GM19397 (cell line): ENCODE measurements at regions not wholly inside any gene's neighbourhood (a gene's known extent, or its start where the extent isn't known, plus 50 kb on each side); places are given as distances from the start of the nearest gene placed in this dataset.

Experiments
- ATAC-seq: cut with Tn5 transposase; IDR thresholded peaks from one replicate; pipeline ENCODE4 v1.9.1; 2021; ENCODE audit warnings: mild to moderate bottlenecking, moderate library complexity; ENCODE audit not compliant: unreplicated experiment

DNA sequence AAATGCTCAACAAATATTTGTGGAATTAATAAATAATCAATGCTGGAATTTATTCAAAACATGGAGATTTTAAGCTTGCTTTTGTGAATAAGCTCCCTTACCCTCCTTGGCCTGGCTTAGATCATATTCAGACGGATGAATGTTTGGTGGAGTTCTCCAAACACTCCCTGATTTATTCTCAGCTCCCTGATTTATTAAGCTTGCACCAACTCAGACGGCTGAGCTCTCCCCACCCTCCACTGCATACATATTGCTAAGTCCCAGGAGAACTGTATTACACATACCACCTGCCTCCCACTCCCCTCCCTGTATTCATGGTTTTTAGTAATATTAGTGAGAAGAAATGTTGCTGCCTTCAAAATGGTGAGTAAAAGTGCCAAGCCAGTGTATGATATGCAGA is 1057.5 kb downstream of the SORCS3 start:
- no peak for ATAC-seq

DNA sequence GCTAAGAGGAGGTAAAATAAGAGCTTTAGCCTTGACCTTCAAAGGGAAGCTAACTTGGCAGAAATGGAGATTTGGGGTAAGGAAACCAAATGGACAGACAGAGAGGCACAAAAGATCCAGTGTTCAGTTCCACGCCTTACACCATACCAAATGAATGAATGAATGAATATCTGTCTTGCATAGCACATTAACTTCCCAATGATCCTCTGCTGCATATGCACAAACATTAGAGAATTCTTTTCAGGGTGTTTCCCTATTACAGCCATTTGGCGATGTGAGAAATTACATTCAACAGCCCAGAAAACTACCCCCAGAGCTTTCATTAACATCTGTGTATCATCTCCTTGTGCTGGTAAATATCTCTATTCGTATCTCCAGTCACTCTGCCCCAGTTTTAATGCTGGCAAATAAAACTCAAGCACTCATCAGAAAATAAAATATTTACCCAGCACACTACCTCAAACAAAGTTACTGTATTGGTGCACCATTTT is 1056.2 kb downstream of the SORCS3 start:
- ATAC-seq = no peak

DNA sequence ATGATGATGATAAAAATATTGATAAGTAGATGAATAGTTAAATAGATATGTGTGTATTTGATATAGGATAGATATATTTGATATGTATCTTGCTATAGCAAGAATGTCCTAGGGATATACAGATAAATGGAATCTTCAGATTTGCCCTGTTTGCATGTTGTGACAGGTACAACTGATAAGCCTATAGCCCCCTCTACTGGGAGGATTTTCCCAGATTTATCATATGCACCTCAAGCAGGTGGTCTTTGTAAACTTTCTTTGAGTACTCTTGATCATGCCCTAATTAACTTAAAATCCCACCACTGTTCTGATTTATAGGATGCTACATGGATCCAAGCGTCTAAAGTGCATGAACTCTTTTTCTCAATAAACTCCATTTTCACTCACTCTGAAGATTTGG is 1050.7 kb downstream of the SORCS3 start:
- ATAC-seq = no peak

DNA sequence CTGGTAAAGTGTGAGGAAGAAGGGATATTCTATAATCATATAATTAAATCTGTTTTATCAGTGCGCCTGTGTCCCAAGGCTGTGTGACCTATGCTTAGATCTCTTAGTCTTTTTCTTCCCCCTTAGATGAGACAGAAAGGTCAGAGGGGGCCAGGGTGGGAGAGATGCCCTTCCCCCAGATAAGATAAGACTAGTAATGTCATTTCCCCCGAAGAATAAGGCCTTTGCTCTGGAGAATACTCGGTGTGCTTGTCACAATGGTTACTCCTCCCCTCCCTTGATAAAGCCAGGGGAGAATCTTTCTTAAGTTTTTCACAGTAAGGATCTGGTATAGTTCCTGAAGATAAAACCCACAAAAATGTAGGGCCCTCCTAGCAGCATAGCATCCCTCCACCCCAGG is 1041.8 kb downstream of the SORCS3 start:
- ATAC-seq = no peak

DNA sequence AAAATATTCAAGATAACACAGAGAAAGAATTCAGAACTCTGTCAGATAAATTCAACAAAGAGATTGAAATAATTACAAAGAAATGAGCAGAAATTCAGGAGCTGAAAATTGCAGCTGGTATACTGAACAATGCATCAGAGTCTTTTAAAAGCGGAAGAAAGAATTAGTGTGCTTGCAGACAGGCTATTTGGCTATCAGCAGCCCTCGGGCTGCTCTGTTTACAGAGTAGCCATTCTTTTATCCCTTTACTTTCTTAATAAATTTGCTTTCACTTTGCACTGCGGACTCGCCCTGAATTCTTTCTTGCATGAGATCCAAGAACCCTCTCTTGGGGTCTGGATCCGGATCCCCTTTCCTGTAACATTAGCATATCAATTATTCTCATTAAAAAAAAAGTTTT is 1040.0 kb downstream of the SORCS3 start:
- ATAC-seq = no peak

DNA sequence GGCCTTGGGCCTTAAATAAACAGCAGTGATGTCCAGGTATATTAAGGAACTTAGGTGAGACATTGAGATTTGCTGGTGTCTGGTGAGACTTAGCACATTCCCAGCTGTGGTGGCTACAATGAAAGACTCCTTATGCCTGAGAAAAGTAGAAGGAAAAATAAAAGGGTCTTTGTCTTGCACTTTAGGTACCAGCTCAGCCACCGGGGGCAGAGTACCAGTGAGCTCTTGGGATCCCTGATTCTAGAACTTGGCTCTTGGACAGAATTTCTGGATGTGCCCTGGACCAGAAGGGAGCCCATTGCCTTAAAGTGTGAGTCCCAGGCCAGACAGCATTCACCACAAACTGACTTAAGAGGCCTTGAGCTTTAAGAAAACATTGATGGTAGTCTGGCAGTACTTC is 1038.7 kb downstream of the SORCS3 start:
- no peak for ATAC-seq

DNA sequence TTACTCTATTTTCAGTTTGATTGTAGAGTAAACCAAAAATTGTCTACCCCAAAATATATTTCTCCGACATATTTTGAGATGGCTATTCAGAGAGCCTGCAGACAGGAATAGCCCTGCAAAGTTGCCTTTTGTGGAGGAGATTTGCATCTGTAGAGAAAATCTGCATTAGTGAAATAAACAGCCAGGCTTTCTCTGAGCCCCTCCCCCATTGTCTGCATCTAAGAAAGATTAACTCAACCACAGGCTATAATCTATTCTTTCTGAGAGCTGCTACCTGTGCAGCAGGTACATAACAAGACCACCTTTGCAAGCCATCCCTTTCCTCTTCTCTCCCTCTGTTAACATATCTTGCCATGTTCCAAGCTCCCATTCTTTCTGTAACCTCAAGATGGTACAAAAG is 1034.2 kb downstream of the SORCS3 start:
- no peak for ATAC-seq

DNA sequence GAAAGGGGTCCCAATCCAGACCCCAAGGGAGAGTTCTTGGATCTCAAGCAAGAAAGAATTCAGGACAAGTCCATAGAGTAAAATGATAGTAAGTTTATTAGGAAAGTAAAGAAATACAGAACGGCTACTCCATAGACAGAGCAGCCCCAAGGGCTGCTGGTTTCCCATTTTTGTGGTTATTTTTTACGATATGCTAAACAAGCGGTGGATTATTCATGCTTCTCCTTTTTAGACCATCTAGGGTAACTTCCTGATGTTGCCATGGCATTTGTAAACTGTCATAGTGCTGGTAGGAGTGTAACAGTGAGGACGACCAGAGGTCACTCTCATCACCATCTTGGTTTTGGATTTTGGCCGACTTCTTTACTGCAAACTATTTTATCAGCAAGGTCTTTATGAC is 1033.4 kb downstream of the SORCS3 start:
- ATAC-seq = no peak

DNA sequence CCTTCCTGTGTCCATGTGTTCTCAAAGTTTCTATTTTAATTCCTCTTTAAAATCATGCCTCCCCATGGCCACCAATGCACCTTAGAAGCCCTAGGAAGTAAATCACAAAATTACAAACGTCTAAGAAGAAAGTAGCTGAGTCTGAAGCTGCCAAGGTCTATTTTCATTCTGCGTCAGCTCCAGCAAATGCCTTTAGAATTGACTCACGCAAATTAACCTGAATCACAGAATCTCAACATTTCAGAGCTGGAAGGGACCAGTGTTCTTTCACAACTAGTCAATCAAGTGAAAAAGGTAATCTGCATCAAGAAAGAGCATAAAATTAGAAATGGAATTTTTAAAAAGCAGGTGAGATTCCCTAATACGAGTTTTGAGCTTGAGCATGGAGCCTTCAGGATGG is 1017.6 kb downstream of the SORCS3 start:
- no peak for ATAC-seq

DNA sequence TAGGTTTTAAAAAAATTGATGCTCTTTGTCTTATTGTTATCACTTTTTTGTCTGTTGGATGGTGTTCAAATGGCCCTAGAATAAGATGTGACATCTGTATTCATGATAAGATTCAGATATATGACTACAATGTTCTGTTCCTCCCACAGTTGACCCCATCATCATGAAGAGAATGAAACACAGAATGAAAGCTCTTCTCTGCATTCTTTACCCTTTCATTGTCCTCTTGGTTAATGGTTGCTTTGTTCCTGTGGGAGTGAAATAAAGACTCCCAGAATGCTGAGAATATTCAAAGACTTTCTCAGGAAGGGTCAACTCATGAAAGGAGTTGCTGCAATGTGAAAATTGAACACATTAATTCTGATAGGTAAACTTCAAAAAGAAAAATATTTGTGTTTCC is 1015.8 kb downstream of the SORCS3 start:
- no peak for ATAC-seq

DNA sequence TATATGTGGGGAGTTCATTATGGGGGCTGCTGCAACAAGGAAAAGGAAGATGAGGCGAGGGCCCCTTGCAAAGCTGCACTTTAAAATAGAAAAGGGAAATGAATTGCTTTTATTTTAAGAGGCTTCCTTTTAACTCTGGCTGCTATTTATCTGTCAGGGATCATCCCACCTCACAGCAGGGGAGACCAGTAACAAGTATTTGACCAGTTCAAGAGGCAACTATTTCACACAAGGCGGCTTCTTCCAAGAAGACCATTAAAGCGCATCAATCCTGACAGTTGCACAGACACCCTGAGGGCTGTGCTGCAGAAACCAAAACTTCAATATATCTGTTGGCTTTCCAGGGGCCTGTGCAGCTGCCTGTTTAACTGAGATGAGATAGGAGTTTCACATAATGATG is 1009.2 kb downstream of the SORCS3 start:
- no peak for ATAC-seq

DNA sequence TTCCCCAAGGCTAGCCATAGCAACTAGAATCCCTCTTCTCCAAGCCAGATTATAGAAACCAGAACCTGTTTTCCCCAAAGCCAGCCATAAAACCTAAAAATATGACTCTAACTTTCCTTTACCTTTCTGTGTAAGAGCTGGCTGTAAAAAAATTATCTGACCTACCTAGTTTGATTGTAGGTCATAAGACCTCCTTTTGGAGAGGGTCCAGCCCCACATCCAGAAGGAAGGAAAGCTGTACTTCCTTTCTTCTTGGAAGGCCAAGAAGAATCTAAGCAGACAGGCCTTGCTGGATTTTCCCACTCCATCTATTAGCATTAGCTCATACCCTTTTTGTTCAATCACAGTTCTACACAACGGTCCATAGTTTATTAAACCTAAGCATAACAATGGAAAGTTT is 1006.3 kb downstream of the SORCS3 start:
- ATAC-seq = no peak

DNA sequence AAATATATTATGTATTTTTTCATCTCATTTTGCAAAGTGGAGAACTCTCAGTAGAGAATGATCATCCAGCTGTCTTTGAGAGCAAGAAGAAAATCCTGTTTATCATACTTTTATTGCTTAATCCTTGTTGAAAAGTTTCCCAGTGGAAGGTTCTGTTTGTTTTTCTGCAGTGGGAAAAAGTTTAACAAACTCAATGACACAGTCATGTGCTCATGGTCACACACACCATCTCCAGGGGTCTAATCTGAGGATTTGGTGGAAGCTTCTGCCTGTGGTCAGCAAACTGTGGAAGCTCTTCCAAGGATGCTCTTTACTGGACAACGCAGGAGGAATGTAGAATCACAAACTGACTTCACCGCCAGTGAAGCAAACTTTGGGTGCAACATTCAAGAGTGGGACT is 1003.9 kb downstream of the SORCS3 start:
- no peak for ATAC-seq

DNA sequence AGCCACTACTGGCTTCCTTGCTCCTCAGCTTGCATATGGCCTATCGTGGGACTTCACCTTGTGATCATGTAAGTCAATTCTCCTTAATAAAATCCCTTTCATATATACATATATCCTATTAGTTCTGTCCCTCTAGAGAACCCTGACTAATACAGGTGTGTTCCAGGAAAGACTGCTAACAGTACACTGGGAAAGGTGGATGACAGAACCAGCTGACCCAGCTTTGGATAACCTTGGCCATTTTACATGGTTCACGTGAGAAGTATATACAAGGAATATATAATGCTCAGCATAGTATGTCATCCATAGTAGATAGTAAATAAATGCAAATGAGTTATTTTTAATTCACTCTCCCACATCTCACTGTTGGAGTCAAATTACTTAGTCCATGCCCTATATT is 1003.5 kb downstream of the SORCS3 start:
- no peak for ATAC-seq

DNA sequence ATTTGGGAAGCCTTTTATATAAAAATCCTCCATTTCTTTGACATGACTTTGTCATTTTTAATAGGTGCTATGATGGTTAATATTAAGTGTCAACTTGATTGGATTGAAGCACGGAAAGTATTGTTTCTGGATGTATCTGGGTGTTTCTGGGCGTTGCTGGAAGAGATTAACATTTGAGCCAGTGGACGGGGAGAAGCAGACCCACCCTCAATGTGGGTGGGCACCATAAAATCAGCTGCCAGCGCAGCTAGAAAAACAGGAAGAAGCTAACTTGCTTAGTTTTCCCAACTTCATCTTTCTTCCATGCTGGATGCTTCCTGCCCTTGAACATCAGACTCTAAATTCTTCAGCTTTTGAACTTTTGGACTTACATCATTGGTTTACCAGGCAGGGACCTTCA is 1003.0 kb downstream of the SORCS3 start:
- ATAC-seq = no peak

DNA sequence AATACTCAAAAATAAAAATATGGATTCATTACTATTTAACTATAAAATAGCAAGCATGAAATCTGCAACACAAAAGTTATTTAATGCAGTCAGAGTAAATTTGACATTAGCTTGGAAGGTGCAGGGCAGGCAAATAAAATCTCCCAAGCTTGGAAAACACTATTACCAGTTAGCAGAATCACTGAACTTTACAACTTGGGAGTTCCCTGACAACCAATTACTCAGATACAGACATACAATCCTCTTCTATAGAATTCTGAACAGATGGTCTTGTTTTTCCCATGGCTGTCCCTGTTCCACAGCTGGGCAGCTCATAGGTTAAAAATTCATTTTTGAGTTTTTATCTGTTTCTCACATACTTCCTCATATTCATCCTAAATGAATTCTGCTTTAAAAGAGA is 1002.6 kb downstream of the SORCS3 start:
- no peak for ATAC-seq

DNA sequence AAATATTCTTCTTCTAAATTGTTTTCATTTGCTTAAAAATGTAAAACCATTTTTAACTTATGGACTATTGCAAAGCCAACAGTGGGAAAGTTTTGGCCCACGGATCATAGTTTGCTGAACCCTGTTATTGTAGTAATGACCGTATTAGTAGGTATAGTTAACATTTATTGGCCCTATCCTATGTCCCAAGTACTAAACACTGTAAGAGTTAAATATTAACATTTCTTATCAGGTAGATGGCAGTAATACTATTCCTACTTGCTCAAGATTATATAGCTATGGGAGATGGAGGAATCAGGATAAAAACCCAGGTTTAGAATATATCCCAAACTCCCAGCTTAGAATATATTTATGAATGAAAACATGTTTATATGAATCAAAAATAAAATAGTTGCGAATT is 993.2 kb downstream of the SORCS3 start:
- no peak for ATAC-seq

DNA sequence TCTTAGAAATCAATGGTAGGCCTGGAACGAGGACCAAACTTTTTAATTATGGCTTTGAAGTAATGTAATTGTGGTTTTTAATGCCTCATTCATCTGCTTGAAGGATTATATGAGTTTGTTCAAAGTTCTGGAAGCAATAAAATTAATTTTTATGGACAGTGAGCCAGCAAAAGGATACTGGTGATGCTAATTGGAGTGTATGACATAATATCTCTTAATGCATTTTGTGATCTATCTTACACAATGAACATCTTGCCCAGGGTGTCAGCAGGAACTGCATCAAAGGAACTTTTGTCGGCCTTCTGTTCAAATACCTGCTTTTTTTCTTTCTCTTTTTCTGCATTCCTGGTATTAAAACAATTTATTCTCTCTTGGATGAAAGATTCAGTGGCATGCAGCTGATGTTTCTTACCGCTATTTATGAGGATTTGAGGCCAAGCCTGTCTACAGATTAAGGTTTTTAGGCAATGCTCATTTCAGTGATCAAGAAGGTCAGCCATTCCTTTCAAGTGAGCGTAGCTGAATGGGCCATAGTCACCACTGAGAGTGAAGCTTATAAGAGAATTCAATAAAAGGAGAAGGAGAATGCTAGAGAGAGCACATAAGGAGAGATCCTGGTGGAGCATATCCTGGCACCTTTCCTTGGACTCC is 974.8 kb downstream of the SORCS3 start:
- ATAC-seq = no peak

DNA sequence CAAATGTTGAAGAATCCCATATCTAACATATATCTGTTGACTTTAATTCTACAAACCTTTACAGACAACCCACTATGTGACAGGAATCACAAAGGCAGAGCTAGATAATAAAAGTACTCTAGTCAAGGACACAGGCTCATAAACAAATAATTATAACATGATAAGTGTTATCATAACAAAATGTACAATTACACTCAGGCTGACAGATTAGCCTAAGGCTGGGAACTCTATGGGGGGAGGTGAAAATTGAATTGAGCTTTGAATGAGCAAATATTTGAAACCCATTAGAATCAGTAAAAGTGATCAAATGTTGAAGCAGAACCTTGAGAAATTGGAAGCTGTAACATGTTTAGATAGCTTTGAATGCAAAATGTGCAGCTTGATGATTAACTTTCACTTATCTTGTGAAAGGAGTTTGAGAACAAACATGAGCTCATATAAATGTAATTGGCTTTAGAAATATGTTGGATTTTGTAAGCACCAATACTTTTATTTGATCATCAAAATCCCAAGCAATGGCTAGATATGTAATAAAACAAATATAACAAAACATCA is 970.2 kb downstream of the SORCS3 start:
- ATAC-seq = no peak

DNA sequence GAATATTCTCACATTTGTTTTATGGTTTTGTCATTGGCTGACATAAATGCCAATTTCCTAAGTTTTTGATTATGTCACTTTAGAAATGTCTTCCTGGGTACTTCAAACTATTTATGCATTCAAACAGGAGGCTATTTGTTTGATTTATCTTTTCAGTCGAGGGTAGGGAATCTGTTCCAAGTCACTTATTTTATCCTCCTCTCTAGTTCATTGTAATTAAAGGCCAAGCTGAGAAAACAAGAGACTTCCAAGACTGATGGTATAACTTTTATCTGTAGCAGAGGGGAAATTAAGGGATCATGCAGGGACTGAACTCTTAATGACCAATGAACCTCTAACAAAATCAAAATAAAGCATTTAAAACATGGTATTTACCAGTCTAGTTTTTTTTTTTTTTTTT is 968.4 kb downstream of the SORCS3 start:
- ATAC-seq = no peak

DNA sequence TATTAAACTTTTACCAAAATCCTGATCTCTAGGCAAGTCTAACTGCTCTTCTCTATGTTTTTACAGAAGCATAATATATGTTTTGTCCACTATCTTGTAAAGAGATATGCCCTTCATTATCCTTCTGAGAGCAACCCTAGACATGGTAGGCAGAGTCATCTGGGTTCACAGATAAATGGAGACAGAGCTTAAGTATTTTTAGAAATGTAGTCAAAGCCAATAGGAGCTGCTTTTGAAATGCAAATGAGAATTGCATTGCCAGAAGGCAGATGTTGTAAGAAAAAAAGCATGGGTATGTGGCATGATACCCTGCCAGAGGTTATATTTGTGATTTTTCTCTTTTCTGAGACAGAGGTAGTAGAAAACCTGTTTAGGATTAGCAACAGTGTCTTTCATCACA is 964.8 kb downstream of the SORCS3 start:
- ATAC-seq = no peak

DNA sequence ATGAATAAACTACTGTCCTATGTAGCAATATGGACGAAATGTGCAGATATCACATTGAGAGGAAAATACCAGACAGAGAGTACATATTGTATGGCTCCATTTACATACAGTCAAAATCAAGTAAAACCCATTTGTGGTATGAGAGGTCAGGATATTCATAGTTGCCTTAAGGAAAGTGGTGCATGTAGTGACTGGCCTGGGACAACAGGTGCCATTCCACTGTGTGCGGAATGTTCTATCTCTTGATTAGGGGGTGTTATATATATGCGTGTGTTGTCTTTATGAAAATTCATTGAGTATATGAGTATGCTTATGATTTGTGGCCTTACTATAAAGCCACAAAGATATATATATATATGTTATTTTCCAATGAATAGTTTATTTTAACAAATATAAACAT is 964.0 kb downstream of the SORCS3 start:
- no peak for ATAC-seq

DNA sequence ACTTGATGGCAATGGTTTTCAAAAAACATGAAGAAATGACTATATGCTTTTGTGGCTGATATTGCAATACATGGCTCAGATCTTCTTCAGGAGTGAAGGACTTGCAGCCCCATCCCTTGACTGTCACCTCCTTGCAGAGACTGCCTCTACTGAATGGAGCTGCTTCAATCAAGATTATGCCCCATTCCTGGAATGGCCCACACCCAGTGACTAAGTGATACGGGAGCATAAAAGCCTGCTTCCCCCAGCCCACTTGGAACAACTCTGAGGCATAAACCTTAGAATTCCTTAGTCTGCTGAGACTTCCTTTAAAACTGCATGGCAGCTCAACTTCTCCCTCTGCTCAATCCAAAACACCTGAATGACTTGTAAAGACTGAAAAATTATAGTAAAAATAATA is 957.1 kb downstream of the SORCS3 start:
- ATAC-seq = no peak
